ENCODE measurements at regions not wholly inside any gene's neighbourhood (a gene's known extent, or its start where the extent isn't known, plus 50 kb on each side); places are given as distances from the start of the nearest gene placed in this dataset.
"Not testable (repeated sequence)": the region's sequence is repeated elsewhere in the genome, so short reads cannot be mapped to it uniquely, and the experiment has no call there.

DNA sequence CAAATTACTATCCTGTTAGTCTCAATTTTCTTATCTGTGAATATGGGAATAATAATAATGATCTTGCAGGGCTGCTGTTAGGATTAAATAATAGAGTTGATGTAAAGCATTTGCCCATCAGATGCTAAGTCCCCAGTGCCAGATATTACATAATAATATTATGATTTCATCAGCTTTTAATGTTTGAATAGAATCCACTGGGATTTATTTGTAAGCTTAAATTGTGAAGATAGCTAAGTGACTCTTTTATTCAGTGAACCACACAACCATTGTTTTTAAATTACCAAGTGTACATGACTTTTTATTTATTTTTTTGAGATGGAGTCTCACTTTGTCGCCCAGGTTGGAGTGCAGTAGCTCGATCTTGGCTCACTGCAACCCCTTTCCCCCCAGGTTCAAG, 510.3 kb upstream of the DPP6 start:
- no peak for DNase-seq

DNA sequence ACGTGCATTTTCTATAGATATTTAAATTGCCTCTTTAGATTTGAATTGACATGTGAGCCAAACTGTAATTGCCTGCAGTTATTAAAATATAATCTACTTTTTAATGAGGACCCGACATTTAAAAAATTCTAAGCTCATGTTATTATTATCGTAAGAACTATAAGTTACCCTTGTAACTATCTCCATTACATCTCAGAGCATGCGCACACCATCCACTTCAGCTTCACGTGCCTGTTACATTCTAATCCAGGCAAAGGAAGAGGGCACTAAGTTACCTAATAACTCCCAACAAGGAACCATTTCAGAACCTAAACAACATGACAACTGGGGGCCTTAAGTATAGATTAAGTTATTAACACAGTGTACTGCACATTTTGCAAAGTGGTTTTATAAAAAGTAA, 509.0 kb upstream of the DPP6 start:
- no peak for DNase-seq

DNA sequence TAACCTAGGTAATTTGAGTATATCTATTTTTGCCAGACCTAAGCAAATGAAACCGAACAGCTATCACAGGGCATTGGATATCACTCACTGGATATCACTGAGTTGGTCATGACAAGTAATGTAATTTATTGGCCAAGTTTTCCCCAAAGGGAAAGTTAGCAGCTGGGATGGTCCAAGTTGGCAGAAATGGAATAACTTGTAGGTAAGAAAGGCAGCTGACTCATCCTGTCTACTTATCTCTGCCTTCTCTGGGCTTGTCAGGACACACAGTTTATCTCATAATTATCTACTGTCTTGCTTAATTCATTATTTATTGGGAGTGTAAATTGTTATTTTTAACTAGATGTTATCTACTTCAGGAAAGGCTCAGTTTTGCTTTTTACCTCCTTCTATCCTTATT, 502.0 kb upstream of the DPP6 start:
- DNase-seq: no peak

DNA sequence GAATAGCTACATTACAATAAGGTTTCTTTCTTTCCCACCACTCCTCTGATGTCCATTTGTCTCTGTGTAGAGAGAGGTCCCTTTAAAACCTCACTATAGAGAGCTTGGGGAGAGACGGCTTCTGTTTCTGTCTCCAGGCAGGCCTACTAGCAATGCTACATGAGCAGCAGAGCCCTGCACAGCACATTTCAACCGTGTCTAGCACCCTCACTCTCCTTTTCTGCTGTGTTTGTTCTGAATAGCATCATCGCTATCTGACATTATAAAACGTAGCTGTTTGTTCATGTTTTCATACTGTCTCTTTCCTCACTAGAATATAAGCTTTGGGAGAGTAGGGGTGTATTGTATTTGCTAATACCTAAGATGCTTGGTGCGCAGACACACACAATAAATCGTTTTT, 487.8 kb upstream of the DPP6 start:
- DNase-seq: no peak

DNA sequence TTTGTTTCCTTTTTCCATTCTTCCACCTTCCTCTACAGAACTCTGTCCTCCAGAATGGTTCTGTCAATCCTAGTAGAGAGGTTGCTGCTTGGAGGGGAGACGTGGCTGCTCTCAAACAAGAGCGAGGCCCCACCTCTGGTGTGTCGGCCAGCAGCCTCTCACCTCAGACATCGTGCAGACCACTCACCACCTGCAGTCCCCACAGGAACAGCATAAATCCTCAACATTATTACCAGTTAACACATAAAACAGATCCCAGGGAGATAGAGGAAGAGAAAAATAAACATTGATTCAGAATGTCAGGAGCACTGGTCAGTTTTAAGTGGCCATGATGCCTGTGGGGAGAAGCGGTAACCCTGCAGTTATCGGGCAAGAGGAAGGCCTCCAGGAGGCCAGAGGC, 485.9 kb upstream of the DPP6 start:
- no peak for DNase-seq

DNA sequence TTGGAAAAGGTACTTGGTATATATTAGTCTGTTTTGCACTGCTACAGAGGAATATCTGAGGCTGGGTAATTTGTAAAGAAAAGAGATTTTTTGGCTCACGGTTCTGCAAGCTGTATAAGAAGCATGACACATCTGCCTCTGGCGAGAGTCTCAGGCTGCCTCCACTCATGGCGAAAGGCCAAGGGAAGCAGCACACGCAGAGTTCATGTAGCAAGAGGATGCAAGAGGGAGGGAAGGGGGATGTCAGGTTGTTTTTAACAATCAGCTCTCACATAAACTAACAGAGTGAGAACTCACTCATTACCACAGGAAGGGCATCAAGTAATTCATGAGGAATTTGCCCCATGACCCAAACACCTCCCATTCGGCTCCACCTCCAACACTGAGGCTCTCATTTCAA, 484.8 kb upstream of the DPP6 start:
- no peak for DNase-seq

DNA sequence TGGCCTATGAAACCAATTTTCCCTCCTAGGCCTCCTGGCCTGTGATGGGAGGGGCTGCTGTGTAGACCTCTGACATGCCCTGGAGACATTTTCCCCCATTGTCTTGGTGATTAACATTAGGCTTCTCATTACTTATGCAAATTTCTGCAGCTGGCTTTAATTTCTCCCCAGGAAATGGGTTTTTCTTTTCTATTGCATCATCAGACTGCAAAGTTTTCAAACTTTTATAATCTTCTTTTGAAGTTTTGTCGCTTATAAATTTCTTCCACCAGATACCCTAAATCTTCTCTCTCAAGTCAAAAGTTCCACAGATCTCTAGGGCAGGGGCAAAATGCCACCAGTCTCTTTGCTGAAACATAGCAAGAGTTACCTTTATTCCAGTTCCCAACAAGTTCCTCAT, 482.7 kb upstream of the DPP6 start:
- not testable (repeated sequence) for DNase-seq

DNA sequence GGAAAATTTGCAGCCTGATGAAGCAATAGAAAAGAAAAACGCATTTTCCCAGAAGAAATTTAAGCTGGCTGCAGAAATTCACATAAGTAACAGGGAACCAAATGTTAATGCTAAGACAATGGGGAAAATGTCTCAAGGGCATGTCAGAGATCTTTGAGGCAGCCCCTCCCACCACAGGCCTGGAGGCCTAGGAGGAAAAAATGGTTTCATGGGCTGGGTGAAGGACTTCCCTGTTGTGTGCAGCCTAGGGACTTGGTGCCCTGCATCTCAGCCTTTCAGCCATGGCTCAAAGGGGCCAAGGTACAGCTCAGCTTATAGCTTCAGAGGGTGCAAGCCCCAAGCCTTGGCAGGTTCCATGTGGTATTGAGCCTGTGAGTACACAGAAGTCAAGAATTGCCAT, 476.1 kb upstream of the DPP6 start:
- DNase-seq: no peak

DNA sequence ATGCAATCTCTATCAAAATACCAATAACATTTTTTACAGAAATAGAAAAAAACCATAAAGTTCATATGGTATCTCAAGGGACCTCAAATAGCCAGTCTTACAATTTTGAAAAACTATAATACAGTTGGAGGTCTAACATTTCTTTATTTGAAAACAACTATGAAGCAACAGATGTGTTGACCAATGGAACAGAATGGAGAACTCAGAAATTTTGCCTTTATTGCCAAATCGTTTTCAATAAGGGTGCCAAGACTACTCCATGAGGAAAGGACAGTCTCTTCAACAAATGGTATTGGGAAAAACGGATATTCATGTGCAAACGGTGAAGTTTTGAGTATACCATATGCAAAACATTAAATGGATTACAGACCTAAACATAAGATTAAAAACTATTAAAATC, 470.8 kb upstream of the DPP6 start:
- DNase-seq: no peak

DNA sequence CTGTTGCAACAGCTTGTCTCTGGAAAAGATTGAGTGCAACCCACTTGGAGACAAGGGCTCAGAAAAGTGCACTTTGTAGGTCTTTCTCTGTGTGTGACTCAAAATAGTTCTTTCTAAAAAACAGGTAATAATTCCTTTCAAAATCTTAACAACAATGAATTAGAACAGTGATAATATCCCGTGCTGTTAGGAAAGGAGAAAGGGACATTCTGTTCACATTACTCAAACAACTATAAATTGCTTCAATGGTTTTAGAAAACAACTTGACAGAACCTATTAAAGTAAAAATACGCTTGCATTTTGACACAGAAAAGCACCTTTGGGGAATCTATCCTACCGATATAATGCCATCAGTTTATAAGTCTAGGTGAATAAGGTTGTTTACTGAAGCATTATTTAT, 468.1 kb upstream of the DPP6 start:
- DNase-seq: no peak

DNA sequence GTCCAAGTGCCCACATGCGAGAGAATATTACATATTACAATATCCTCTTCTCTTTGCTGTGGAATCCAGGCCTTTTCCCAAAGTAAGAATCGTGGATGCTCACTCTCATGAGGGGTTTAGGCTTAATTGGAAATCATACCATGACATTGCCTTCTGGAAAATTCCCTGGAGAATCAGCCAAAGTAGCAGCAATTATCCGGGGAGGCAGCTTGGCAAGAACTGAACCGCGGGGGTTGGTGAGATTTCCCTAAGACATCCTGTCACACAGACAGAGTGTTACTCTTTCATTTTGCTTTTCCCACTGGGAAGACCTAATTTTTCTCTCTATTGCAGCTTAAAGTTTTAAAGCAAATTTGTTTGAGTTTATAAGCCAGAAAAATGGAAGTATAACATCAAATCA, 463.6 kb upstream of the DPP6 start:
- DNase-seq: no peak

DNA sequence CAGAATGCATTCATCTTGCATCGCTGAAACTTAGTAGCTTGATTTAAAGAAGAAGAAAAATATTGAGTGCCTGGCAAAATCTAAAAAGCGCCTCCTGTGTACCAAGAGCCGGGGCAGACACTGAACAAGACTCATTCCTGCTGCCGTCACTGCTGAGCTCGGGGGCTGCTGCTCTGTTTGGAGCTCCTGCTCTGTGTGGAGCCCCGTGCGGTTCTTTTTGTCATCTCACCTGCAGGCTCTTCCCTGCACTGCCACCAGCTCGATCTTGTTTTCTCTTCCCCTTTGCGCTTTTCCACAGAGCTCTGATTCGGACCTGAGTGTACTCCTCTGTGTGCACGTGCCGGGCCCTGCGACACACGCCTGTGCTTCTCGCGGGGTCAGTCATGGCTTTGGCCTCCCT, 462.1 kb upstream of the DPP6 start:
- no peak for DNase-seq

DNA sequence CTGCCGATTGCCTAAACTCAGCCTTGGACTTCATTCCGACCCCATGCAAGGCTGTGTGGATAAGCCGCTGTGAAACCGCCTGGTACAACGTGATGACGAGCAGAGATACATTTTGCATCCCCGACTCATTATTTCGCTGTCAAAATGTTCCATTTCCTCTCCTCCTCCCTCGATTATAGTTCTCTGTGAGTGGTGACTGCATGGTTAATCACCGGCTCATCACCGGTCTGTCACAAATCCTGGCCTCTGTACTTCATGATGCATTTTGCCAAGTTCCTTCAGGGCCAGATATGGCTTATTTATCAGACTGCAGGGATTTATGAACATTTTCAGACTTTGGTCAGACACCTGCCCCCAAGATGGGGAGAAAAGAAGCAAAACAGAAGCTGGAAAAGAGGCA, 461.6 kb upstream of the DPP6 start:
- DNase-seq: no peak

DNA sequence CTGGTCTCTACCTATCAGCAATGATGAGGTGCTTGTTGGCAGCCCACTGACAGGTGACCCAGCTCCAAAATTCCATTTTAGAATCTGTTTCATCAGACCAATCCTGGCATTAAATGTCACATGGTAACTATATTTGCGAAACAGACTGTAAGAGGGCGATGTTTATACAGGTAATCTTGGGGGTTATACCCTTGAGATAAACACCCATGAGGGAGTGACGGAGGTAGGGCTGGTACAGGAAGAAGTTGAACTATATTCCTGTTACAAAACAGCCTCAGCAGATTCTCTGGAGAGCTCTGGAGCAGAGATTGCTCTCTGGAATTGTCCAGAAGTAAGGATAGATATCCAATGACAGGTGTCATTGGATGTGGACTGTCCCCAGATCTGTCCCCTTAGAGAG, 444.8 kb upstream of the DPP6 start:
- no peak for DNase-seq

DNA sequence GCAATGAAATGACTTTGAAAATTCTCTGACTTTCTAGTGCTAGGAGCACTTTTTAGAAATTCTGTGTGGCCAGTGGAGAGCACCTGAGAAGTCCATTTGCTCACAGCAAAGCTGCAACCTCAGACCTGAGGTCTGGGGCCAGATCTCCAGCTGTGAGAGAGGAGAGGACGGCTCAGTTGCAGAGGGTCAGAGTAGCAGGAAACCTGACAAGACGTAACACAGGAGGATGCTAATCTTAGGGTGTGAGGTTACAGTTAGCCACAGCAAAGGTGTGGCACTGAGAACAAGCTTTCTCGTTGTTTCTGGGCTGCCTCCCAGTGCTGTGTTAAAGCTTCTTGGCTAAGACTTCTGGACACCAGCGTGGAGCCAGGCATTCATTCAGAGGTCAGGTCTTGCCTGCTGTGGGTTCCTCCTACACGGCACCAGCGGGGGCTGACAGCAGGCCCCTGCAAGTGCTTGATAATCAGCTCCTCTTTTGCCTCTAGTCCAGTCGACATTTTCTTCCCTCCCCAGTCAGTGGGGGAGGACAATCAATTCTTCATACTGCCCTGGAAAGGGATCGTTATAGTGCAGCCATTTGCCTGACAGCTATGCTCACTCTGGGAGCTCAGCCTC, 435.4 kb upstream of the DPP6 start:
- no peak for DNase-seq

DNA sequence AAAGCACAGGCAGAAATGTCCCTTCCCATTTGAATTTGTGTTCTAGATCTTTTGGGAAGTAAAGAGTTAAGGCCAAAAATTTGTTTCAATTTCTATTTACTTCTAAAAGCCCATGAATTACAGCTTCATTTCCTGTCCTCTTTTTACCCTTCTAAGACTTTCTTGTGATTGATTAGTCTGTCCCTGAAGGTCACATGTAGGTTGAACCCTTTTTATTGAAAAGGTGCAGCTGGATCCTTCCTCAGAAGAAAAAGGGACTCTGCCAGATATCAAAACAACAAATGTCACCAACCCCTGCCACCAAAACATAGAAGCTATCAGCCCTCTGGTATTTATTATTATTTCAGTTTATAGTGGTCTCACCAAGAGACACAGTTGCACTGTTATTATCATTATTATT, 424.9 kb upstream of the DPP6 start:
- DNase-seq: no peak

DNA sequence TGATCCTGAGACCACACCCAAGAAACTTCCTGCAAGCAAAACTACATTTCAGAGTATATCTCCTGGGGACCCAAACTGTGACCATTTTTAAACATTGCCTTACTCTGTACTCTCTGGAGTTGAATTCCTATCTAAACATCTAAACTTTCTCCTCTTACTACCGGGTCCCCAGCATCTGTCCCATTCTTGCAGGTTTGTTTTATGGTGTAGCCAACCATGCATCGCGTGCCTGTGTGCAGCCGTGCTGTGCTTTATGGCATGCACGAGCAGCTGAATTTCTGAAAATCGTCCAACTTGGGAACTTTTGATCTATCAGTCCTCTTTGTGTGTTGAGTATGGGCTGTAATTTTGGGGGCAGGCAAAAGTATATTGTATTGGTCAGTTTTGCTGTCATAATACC, 423.8 kb upstream of the DPP6 start:
- DNase-seq: no peak

DNA sequence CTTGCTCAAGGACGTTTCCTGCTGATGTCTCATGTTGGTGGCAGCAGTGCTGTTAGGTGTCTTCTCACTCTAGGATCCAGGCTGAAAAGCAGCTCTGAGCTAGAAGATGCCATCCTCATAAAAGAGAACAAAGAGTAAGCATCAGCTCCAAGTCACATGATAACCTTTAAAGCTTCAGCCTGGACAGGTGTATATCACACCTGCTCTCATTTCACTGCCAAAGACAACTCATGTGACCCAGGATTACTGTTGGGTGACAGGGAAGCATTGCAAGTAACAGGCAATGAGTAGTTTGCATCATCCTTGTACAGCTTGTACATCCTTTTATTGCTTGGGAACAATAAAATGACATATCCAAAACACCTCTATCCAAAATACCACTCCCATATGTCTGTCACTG, 423.4 kb upstream of the DPP6 start:
- no peak for DNase-seq

DNA sequence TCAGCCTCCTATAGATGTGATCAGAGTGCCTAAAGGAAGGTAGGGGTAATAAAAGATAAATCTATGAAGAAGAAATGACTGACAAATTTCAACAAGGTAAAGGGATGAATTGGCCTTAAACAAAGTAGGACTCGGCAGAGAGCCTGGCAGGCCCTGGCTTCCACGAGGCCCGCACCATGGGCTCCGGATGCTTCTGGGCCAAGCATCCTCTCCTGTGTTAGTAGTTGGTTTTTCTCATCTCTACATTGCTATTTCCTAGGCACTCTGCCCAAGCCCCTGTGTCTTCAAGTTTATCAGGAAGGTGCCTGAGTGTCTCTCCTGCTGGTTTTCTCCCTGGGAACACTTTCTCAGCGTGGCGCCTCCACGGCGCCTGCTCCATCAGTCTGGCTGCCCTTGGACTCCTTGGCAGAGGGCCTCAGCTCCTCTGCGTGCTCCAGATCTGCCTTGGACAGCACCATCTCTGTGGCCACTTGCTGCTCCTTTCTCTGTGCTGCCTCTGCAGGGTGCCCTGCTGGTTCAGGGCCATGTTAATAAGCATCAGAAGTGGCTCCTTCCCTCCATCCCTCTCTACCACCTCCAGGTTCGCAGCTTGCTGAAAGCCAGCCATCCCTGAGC, 413.3 kb upstream of the DPP6 start:
- DNase-seq: no peak

DNA sequence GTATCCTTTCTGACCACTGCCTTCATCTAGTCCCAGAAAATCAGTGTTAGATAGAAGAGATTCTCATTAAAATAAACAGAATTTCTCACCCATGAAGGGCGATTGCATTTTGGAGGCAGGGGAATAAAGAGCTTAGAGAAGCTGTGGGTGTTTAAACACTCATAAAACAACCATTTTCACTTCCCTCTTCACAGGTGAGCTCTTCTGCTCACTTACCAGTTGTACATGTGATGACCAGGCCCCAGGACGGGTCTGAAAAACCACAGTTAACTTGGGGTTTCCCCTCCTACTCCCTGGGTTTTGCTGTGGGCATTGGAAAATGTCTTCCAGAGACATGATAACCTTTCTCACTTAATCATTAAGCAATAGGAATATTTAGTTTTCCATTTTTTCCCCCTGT, 411.6 kb upstream of the DPP6 start:
- DNase-seq: no peak

DNA sequence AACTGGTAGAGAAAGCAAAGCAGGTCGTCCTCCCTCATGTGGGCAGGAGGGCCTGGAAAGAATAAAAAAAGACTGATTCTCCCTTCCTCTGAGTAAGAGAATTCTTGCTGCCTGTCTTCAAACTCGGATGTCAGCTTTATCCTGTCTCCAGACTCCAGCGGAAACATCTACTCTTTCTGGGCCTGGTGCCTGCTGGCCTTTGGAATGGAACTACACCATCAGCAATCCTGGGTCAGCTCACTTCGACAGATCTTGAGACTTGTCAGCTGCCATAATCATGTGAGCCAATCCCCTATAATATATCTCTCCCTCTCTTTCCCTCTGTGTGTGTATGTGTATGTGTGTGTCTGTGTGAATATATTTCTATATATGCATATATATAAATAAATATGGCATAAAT, 411.0 kb upstream of the DPP6 start:
- no peak for DNase-seq

DNA sequence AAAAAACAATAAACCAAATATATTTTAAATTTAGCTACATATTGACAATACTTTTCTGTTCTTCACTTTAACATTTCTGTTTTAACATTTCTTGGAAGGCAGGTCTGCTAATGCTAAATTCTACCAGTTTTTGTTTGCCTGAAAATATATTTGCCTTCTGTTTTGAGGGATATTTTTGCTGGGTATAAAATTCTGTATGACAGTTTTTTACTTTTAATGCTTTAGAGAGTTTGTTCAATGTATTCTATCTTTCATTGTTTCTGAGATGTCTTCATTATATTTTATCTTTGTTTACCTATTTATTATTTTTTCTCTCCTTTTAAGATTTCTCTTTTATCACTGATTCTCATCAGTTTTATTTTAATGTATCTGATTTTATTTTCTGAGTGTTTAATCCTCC, 409.2 kb upstream of the DPP6 start:
- DNase-seq: no peak

DNA sequence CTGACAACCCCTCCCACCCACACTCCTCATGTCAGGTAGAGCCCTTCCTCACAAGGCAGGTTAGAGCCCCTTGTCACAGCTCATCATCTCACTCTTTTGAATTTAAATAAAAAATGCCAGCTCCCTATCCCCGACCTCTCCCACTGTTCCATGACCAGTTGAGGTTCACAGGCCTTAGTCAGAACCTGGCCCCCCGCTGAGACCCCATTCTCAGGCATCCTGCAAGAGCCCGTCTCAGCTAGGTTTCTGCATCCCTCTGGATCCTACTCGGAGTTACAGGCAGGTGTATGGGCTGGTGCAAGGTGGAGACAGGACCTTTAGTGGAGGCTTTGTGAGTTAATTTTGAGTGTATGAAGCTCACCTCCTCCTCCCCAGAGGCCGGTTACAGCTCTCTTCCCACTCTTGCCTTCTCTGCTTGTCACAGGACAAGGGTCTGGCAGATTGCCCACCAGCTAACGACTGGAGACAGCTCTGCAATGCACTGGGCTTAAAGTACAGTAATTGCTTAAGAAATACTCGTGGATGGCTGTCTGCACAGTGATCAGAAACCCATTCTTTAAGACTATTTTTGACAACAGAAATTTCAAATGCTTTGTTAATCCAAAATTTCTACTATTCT, 394.9 kb upstream of the DPP6 start:
- no peak for DNase-seq

DNA sequence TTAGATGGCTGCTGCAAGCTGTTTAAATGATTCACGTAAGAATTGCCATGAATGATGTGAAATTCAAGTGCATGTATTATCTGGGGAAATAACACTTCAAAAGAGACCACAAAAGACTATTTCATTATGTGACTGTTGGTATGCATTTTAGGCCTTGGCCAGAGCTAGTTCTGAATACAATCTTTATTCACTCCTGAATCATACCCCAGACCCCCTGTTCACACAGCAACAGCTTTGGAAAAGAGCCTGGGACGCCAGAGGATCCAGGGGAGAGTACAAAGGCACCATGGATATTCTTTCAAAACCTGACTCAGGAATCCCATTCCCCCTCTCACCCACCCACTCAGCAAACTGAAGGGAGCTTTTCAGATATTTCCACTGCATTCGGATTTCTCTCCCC, 377.1 kb upstream of the DPP6 start:
- DNase-seq: no peak

DNA sequence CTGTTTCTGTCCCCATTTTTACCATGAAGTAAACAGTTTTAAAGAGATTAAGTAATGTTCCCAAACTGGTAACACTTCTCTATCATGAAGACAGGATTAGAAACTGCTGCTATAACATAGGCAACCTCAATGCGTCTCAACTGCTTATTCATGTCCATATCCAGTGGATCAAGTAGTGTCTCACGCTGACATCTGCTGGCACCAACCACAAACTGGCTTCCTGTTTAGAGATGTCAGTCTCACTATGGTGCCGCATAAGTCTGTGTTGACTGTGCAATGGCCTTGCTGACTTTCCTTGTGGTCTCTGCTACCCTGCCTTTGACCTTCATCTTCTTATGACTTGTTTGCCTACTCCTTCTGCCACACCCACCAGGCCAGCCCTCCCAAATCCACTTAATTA, 369.6 kb upstream of the DPP6 start:
- no peak for DNase-seq

Data from inflammatory macrophage (primary cell).